Parathyroid adenoma (tissue), 2 donors: ENCODE measurements at regions not wholly inside any gene's neighbourhood (a gene's known extent, or its start where the extent isn't known, plus 50 kb on each side); places are given as distances from the start of the nearest gene placed in this dataset.
A peak's percentile ranks its signal among the peaks of the same experiment; 100 is the strongest.

Source experiments
- H2AFZ ChIP-seq: fragments of 300-600 bp; sonication (generic); one replicate; pipeline ENCODE4 v1.7.0; 2017; ENCODE audit warnings: antibody characterized with exemption, mild to moderate bottlenecking
- H3K27ac ChIP-seq: fragments of 300-600 bp; sonication (generic); one replicate; pipeline ENCODE4 v1.7.0; 2017
- H3K27me3 ChIP-seq: fragments of 300-600 bp; sonication (generic); one replicate; pipeline ENCODE4 v1.7.0; 2017; ENCODE audit warnings: low read length; ENCODE audit not compliant: control insufficient read depth, insufficient read depth
- H3K36me3 ChIP-seq: fragments of 300-600 bp; sonication (generic); one replicate; pipeline ENCODE4 v1.7.0; 2017; ENCODE audit warnings: low read length; ENCODE audit not compliant: control insufficient read depth, insufficient read depth
- H3K4me1 ChIP-seq: fragments of 300-600 bp; sonication (generic); one replicate; pipeline ENCODE4 v1.7.0; 2017; ENCODE audit warnings: control low read depth
- H3K4me2 ChIP-seq: fragments of 300-600 bp; sonication (generic); one replicate; pipeline ENCODE4 v1.7.0; 2017; ENCODE audit warnings: low read length
- H3K4me3 ChIP-seq: fragments of 300-600 bp; sonication (generic); one replicate; pipeline ENCODE4 v1.7.0; 2017; ENCODE audit warnings: low read depth, low read length
- H3K79me2 ChIP-seq: fragments of 300-600 bp; sonication (generic); one replicate; pipeline ENCODE4 v1.7.0; 2017; ENCODE audit warnings: control low read depth
- H3K9ac ChIP-seq: fragments of 300-600 bp; sonication (generic); one replicate; pipeline ENCODE4 v1.7.0; 2017; ENCODE audit warnings: mild to moderate bottlenecking
- H3K9me3 ChIP-seq: fragments of 300-600 bp; sonication (generic); one replicate; pipeline ENCODE4 v1.7.0; 2017; ENCODE audit warnings: low read length; ENCODE audit not compliant: control insufficient read depth
- TF ChIP-seq, protein P1 (sequence below): fragments of 300-600 bp; sonication (generic); IDR thresholded peaks from one replicate; pipeline ENCODE4 v1.7.0; 2017; ENCODE audit warnings: antibody characterized with exemption, mild to moderate bottlenecking
- donor health status: primary hyperparathyroidism.

- H3K4me1 ChIP-seq, result peaks cover 11% of the 10 kb centered on the region
- H3K36me3 ChIP-seq, result no peaks in the 10 kb centered on the region
- H3K79me2 ChIP-seq, result no peaks in the 10 kb centered on the region
- H3K9ac ChIP-seq, result no peak overlapping the region
- TF ChIP-seq, protein P1, sequence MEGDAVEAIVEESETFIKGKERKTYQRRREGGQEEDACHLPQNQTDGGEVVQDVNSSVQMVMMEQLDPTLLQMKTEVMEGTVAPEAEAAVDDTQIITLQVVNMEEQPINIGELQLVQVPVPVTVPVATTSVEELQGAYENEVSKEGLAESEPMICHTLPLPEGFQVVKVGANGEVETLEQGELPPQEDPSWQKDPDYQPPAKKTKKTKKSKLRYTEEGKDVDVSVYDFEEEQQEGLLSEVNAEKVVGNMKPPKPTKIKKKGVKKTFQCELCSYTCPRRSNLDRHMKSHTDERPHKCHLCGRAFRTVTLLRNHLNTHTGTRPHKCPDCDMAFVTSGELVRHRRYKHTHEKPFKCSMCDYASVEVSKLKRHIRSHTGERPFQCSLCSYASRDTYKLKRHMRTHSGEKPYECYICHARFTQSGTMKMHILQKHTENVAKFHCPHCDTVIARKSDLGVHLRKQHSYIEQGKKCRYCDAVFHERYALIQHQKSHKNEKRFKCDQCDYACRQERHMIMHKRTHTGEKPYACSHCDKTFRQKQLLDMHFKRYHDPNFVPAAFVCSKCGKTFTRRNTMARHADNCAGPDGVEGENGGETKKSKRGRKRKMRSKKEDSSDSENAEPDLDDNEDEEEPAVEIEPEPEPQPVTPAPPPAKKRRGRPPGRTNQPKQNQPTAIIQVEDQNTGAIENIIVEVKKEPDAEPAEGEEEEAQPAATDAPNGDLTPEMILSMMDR, result no peak
- no peak overlapping the region for H3K27ac ChIP-seq
- H3K4me2 ChIP-seq, result no peak overlapping the region
- no peak overlapping the region for H2AFZ ChIP-seq
- no peaks in the 10 kb centered on the region for H3K27me3 ChIP-seq
- H3K4me3 ChIP-seq, result no peak overlapping the region
- H3K9me3 ChIP-seq, result no peaks in the 10 kb centered on the region
Measured at GRCh38 chr13:31036731-31037695, 104.6 kb downstream of the TEX26 start.

- no peaks in the 10 kb centered on the region for H3K9me3 ChIP-seq
- H3K27ac ChIP-seq, result no peak overlapping the region
- no peaks in the 10 kb centered on the region for H3K79me2 ChIP-seq
- no peak overlapping the region for H3K9ac ChIP-seq
- no peak overlapping the region for H2AFZ ChIP-seq
- peaks cover 24% of the 10 kb centered on the region for H3K4me1 ChIP-seq
- no peaks in the 10 kb centered on the region for H3K36me3 ChIP-seq
- TF ChIP-seq, protein P1, result no peak
- no peaks in the 10 kb centered on the region for H3K27me3 ChIP-seq
- H3K4me3 ChIP-seq, result no peak overlapping the region
- no peak overlapping the region for H3K4me2 ChIP-seq
Measured at GRCh38 chr13:31035185-31035965, 102.9 kb downstream of the TEX26 start.

DNA sequence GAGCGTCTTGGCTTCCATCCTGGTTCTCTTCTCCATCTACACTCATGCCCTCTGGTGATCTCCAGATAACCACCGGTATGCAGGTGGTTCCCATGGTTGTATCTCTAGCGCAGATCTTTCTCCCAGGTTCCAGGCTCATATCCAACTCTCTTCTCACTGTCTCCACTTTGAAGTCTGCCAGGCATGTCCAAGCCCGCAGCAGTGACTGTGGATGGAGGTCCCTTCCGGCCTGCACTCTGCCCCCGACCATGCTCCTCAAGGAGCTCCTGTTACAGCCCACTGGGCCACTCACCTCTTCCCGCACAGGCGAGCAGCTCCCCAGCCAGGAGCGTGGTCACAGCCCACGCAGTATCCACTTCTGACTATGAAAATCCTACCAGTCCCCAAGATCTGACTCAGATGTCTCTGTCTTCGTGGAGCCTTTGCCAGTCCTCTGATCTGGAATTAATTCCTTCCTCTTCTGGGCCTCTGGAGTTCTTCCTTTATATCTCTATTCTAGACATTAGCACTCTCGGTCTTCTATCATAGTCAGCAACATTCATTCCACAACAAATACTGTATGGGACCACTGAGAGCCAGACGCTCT is 100.2 kb downstream of the TEX26 start:
- Histone ChIP-seq H3K27ac (peak overlapping the region; percentile 81), H3K4me3 (peak overlapping the region; percentile 16), H2AFZ (no peak overlapping the region), H3K36me3 (no peaks in the 10 kb centered on the region), H3K27me3 (no peaks in the 10 kb centered on the region), H3K79me2 (no peaks in the 10 kb centered on the region), H3K4me1 (peaks cover 25% of the 10 kb centered on the region), H3K9me3 (no peaks in the 10 kb centered on the region), H3K9ac (no peak overlapping the region), H3K4me2 (peak overlapping the region; percentile 9)
- TF ChIP-seq, protein P1, result no peak

GRCh38 chr13:31031482-31031881 is 99.0 kb downstream of the TEX26 start:
- H3K4me1 ChIP-seq, result peaks cover 23% of the 10 kb centered on the region

More at GRCh38 chr13:31031482-31031881, 99.0 kb downstream of the TEX26 start:
- TF ChIP-seq, protein P1, result no peak
- no peak overlapping the region for H2AFZ ChIP-seq
- no peaks in the 10 kb centered on the region for H3K79me2 ChIP-seq
- no peaks in the 10 kb centered on the region for H3K27me3 ChIP-seq
- H3K27ac ChIP-seq, result peak overlapping the region; percentile 49
- H3K4me2 ChIP-seq, result no peak overlapping the region
- H3K36me3 ChIP-seq, result no peaks in the 10 kb centered on the region
- no peak overlapping the region for H3K9ac ChIP-seq
- no peaks in the 10 kb centered on the region for H3K9me3 ChIP-seq
- H3K4me3 ChIP-seq, result no peak overlapping the region
